ENCODE measurements at regions not wholly inside any gene's neighbourhood (a gene's known extent, or its start where the extent isn't known, plus 50 kb on each side); places are given as distances from the start of the nearest gene placed in this dataset.

DNA sequence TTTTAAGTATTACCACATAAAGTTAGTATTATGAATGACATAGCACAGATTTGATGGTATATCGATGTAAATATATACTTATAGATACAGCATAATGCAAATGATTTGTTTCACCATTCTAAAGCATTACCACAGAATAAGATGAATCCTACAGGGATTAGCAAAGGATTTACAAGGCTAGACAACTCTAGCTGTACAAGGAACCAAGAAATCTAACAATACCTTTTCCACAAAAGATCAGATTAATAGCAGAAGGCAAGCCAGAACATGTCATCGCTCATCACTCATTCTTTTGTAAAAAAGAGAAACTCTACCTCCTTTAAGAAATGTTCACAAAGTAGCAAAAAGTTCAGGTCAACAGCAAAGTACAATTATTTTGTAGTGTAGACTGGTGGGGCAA lies 105.1 kb upstream of the ANK3 start:
- TF ChIP-seq, protein P1, sequence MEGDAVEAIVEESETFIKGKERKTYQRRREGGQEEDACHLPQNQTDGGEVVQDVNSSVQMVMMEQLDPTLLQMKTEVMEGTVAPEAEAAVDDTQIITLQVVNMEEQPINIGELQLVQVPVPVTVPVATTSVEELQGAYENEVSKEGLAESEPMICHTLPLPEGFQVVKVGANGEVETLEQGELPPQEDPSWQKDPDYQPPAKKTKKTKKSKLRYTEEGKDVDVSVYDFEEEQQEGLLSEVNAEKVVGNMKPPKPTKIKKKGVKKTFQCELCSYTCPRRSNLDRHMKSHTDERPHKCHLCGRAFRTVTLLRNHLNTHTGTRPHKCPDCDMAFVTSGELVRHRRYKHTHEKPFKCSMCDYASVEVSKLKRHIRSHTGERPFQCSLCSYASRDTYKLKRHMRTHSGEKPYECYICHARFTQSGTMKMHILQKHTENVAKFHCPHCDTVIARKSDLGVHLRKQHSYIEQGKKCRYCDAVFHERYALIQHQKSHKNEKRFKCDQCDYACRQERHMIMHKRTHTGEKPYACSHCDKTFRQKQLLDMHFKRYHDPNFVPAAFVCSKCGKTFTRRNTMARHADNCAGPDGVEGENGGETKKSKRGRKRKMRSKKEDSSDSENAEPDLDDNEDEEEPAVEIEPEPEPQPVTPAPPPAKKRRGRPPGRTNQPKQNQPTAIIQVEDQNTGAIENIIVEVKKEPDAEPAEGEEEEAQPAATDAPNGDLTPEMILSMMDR (IDR thresholded peaks at IDR 0.05), result no peak
- no peak for TF ChIP-seq POLR2A (IDR thresholded peaks at IDR 0.05)
